Sigmoid colon (tissue), 6 donors: ENCODE measurements at regions not wholly inside any gene's neighbourhood (a gene's known extent, or its start where the extent isn't known, plus 50 kb on each side); places are given as distances from the start of the nearest gene placed in this dataset.

Source experiments
- DNase-seq: peaks from one replicate; pipeline ENCODE4 v3.0.0-alpha.2; 2019
- H3K27ac ChIP-seq, 4 donors: fragments of 200-600 bp; sonication (generic); one replicate each; pipeline ENCODE4 v1.5.1; 2016 to 2019; ENCODE audit warnings: mild to moderate bottlenecking in 1 of 4
- H3K27me3 ChIP-seq, 3 donors: fragments of 200-600 bp; sonication (generic); one replicate each; pipeline ENCODE4 v1.5.1; 2019; ENCODE audit warnings: mild to moderate bottlenecking in 1 of 3
- H3K36me3 ChIP-seq, 4 donors: fragments of 200-600 bp; sonication (generic); one replicate each; pipeline ENCODE4 v1.5.1; 2016 to 2019
- H3K4me1 ChIP-seq, 4 donors: fragments of 200-600 bp; sonication (generic); one replicate each; pipeline ENCODE4 v1.5.1; 2017 to 2019
- H3K4me3 ChIP-seq, 4 donors: fragments of 200-600 bp; sonication (generic); one replicate each; pipeline ENCODE4 v1.5.1; 2017 to 2019; ENCODE audit warnings: mild to moderate bottlenecking in 2 of 4, moderate library complexity in 1 of 4
- H3K9me3 ChIP-seq, 4 donors: fragments of 200-600 bp in 3 of 4; sonication (generic) in 3 of 4; one replicate each; pipeline versions ENCODE4 v1.5.1 to v1.6.1; 2013 to 2019
- EP300 ChIP-seq, 4 donors: sonication (generic); formaldehyde crosslinking; IDR thresholded peaks; one replicate each; pipeline ENCODE4 v1.6.1; 2017; ENCODE audit warnings: antibody characterized with exemption in 4 of 4
- POLR2A ChIP-seq, 2 donors: fragments of 450-650 bp; IDR thresholded peaks; one replicate each; pipeline ENCODE4 v1.6.1; 2016; ENCODE audit warnings: antibody characterized with exemption in 2 of 2, mild to moderate bottlenecking in 2 of 2, moderate library complexity in 2 of 2
- POLR2AphosphoS5 ChIP-seq, 4 donors: sonication (generic); formaldehyde crosslinking; IDR thresholded peaks; one replicate each; pipeline ENCODE4 v1.6.1; 2017; ENCODE audit warnings: antibody characterized with exemption in 4 of 4
- WGBS, 2 donors: extraction: QIAGEN DNeasy Blood & Tissue Kit; methylation state at CpG; one replicate each; pipeline ENCODE4 v1.1.7; 2013; 5-methylcytosine and 5-hydroxymethylcytosine counted together
- intact Hi-C: fragments of 100-400 bp; cut with DNase I; formaldehyde crosslinking; loops from one replicate; pipeline ENCODE4 v1.15.1; 2023
- TF ChIP-seq, protein P1 (sequence below), 4 experiments: fragments of 450-650 bp in 3 of 4; fragments of 200-600 bp in 1 of 4; IDR thresholded peaks; one replicate each; pipeline ENCODE4 v1.5.1; 2016 to 2019; ENCODE audit warnings: antibody characterized with exemption in 4 of 4, mild to moderate bottlenecking in 3 of 4, moderate library complexity in 2 of 4
- donor health status: healthy with polysubstance abuse.
- donor health status: healthy.

DNA sequence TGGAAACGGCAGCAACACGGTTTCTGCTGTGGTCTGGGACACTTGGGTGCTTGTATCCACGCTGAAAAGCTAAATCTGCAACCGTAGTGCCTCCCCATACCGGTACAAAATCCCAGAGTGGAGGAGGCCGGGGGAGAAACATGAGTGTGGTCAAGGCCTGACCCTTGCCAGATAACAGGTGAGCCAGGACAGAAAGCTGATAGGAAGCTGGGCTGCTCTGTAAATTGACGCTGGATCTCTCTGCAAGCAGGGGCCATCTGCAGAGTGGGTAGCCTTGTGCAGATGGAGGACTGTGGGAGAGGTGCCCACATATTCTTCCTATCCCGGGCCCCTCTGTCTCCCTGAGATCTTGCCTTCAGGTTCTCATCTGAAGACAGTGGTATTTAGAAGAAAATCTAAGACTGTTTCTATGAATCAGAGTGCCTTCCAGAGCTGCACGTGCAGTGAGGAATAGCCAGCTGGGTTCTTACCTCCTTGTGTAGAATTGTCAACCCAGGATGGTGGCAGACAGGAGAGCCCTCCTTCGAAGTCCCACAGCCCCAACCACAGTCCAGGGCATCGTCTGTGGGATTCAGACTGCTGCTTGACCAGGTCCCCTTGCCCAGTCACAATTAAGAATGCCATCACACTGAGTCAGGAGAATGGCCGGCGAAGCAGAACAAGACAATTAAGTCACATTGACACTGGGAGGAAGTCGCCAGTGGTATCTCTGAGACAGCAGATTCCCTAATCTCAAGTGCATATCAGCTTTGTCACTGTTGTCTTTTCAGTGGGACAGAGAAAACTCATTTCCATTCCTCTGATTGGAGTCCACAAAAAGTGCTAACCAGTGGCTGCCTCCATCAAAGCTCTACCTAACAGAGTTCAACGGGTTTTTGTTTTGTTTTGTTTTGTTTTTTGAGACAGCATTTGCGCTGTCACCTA is 100.0 kb upstream of the RIPOR2 start:
- Histone ChIP-seq H3K27me3 (no peaks in the 10 kb centered on the region), H3K36me3 (no peaks in the 10 kb centered on the region), H3K9me3 (no peaks in the 10 kb centered on the region), H3K4me3 (no peak overlapping the region), H3K27ac (peak overlapping the region in 1 of 4 donors; percentile 1), H3K4me1 (peaks cover 0 to 5% (median 0%) of the 10 kb centered on the region in 4 donors)
- intact Hi-C loops, result no loop called here
- no peak for TF ChIP-seq EP300 (IDR thresholded peaks at IDR 0.05)
- TF ChIP-seq, protein P1, sequence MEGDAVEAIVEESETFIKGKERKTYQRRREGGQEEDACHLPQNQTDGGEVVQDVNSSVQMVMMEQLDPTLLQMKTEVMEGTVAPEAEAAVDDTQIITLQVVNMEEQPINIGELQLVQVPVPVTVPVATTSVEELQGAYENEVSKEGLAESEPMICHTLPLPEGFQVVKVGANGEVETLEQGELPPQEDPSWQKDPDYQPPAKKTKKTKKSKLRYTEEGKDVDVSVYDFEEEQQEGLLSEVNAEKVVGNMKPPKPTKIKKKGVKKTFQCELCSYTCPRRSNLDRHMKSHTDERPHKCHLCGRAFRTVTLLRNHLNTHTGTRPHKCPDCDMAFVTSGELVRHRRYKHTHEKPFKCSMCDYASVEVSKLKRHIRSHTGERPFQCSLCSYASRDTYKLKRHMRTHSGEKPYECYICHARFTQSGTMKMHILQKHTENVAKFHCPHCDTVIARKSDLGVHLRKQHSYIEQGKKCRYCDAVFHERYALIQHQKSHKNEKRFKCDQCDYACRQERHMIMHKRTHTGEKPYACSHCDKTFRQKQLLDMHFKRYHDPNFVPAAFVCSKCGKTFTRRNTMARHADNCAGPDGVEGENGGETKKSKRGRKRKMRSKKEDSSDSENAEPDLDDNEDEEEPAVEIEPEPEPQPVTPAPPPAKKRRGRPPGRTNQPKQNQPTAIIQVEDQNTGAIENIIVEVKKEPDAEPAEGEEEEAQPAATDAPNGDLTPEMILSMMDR (IDR thresholded peaks at IDR 0.05), result no peak
- no peak for TF ChIP-seq POLR2A (IDR thresholded peaks at IDR 0.05)
- TF ChIP-seq POLR2AphosphoS5 (IDR thresholded peaks at IDR 0.05), result no peak
- 54 to 75% methylated on average over 16 of the region's 16 CpGs for WGBS, 2 donors
- no peak for DNase-seq

DNA sequence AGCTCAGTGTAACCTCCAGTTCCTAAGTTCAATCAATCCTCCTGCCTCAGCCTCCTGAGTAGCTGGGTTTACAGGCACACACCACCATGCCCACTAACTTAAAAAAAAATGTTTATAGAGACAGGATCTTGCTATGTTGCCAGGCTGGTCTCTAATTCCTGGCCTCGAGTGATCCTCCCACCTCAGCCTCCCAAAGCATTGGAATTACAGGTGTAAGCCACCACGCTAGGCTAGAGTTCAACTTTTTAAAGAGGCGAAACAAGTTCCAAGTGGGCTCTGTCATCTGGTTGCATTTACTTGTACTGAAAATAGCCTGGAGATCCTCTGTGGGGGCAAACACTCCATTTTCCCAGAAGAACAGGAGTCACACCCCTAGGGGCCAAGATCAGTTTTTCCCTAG is 100.7 kb upstream of the RIPOR2 start:
- TF ChIP-seq EP300 (IDR thresholded peaks at IDR 0.05), result no peak
- no peak for TF ChIP-seq POLR2AphosphoS5 (IDR thresholded peaks at IDR 0.05)
- TF ChIP-seq POLR2A (IDR thresholded peaks at IDR 0.05), result no peak
- TF ChIP-seq, protein P1 (IDR thresholded peaks at IDR 0.05), result no peak
- no peaks in the 10 kb centered on the region for H3K27me3 ChIP-seq
- H3K9me3 ChIP-seq, result no peaks in the 10 kb centered on the region
- H3K4me1 ChIP-seq, result peaks cover 0 to 5% (median 0%) of the 10 kb centered on the region in 4 donors
- no peak overlapping the region for H3K4me3 ChIP-seq
- H3K27ac ChIP-seq, result no peak overlapping the region
- intact Hi-C loops, result no loop called here
- WGBS, 2 donors, result 95 to 99% methylated on average over 3 of the region's 3 CpGs
- no peaks in the 10 kb centered on the region for H3K36me3 ChIP-seq
- DNase-seq, result no peak

GRCh38 chr6:25038300-25038699 is 102.5 kb upstream of the RIPOR2 start:
- H3K36me3 ChIP-seq, result no peaks in the 10 kb centered on the region
- H3K27ac ChIP-seq, result no peak overlapping the region
- no peak overlapping the region for H3K4me3 ChIP-seq
- H3K27me3 ChIP-seq, result no peaks in the 10 kb centered on the region
- H3K4me1 ChIP-seq, result peaks cover 0 to 5% (median 0%) of the 10 kb centered on the region in 4 donors
- intact Hi-C loops, result no loop called here
- TF ChIP-seq POLR2A (IDR thresholded peaks at IDR 0.05) (no peak), POLR2AphosphoS5 (IDR thresholded peaks at IDR 0.05) (no peak), EP300 (IDR thresholded peaks at IDR 0.05) (no peak)
- TF ChIP-seq, protein P1 (IDR thresholded peaks at IDR 0.05), result no peak
- no peak for DNase-seq
- no peaks in the 10 kb centered on the region for H3K9me3 ChIP-seq

DNA sequence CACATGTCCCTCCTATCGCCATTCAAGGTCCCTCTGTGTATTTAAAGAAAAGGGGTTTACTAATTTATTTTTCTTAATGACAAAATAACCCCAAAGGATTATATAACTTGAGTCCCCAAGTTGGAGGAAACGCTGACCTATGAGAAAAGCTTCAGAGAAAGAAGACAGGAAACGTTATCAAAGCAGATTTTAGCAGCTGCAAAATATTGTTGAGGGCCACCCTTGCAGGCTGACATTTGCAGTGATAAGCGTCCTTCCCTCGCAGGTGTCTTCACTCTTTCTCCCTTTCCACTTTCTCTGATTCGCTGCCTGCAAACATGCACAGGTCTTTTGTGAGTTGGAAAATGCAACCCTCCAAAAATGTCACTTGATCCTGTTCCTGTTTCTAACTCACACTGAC is 103.2 kb upstream of the RIPOR2 start:
- Histone ChIP-seq H3K4me1 (peaks cover 0 to 5% (median 0%) of the 10 kb centered on the region in 4 donors), H3K27ac (no peak overlapping the region), H3K9me3 (no peaks in the 10 kb centered on the region), H3K36me3 (no peaks in the 10 kb centered on the region), H3K27me3 (no peaks in the 10 kb centered on the region), H3K4me3 (no peak overlapping the region)
- WGBS, 2 donors, result 53 to 85% methylated on average over 6 of the region's 6 CpGs
- no peak for DNase-seq
- TF ChIP-seq POLR2A (IDR thresholded peaks at IDR 0.05), result no peak
- no peak for TF ChIP-seq EP300 (IDR thresholded peaks at IDR 0.05)
- TF ChIP-seq POLR2AphosphoS5 (IDR thresholded peaks at IDR 0.05), result no peak
- TF ChIP-seq, protein P1 (IDR thresholded peaks at IDR 0.05), result no peak
- intact Hi-C loops, result no loop called here
